ENCODE measurements at regions not wholly inside any gene's neighbourhood (a gene's known extent, or its start where the extent isn't known, plus 50 kb on each side); places are given as distances from the start of the nearest gene placed in this dataset.

DNA sequence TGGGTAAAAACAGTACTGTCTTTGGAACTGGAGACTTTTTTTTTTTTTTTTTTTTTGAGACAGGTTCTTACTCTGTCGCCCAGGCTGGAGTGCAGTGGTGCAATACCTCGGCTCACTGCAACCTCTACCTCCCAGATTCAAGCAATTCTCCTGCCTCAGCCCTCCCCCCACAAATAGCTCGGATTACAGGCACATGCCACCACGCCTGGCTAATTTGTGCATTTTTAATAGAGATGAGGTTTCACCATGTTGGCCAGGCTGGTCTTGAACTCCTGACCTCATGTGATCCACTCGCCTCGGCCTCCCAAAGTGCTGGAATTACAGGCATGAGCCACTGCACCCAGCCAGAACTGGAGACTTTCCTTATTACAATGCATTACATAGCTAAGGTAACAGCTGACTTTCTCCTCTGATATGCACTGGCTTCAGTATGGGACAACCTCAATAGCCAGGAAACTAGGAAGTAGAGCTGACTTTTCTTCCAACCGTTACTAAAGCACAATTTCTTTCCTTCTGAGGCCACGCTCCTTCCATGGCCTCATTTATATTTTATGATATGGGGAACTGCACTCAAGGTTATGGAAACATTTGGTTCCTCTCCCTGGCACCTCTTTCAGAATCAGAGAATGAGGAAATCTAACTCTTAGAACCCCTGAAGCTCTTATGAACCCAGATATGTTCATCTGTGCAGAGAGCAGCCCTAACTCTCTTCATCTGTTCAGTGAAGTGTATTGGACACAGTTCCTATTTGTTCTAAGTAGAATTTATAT, 53.5 kb upstream of the FAM9B start:
- DNase-seq, result no peak

DNA sequence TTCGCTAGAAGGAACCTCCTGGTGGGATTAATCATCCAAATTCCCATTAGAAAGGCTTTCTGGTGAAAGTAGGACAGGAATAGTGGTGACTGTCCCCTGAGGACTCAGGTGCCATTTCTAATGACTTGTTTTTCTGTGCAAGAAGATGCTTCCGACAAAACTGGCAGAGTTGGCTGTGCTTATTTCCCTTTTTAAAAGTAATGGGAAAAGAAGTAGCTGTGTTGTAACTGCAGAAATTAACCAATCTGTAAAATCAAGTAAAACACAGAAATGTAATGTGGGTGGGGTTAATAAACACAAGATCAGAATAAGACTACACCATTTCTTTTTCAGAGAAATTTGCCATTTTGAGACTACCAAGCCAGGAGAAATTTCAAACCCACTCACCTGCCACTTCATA, 55.0 kb upstream of the FAM9B start:
- DNase-seq, result no peak

DNA sequence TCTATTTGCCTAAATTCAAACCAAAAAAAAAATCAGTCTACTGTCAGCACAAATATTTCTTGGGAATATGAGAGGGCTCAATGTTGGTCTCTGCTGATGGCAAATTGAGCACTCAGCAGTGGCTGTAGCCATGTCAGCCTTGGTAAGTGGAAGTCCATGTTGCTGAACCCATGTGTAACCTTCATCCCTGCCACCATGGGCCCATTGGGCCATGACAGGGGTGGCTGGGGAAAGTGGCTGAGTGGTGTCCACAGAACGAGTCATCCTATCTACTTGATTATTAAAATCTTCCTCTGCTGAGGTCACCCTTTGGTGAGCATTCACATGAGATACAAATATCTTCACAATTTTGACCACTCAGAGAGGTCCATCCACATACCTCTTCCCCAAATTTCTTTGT, 56.8 kb upstream of the FAM9B start:
- no peak for DNase-seq

DNA sequence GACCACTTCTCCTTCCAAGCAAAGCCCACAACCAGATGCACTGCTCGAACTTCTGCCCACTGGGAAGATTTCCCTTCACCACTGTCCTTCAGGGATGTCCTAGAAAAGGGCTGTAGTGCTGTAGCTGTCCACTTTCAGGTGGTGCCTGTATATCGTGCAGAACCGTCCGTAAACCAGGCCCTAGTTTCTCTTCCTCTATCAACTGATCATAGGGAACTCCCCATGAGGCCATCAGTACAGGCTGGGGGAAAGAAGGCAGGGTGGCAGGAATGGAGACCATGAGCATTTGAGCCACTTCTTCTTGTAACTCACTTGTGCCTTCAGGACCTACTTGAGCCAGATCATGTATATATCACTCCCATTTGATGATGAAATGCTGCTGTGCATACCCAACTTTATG, 57.3 kb upstream of the FAM9B start:
- DNase-seq, result no peak

DNA sequence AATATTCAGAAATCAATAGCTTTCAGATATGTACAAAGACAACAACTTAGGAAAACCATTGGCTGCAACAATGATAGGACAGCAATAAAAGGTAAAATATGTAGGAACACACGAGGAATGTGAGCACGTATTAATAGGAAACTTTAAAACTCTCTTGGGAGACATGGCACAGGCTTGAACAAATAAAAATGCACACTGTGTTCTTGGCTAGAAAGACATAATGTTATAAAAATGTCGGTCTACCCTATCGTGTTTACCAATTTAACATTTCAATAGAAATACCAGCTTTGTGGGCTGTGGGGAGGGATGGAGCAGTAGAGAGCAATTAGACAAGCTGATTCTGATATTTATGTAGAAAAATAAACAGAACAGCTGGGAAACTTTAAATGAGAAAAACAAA, 69.0 kb upstream of the FAM9B start:
- DNase-seq, result no peak

DNA sequence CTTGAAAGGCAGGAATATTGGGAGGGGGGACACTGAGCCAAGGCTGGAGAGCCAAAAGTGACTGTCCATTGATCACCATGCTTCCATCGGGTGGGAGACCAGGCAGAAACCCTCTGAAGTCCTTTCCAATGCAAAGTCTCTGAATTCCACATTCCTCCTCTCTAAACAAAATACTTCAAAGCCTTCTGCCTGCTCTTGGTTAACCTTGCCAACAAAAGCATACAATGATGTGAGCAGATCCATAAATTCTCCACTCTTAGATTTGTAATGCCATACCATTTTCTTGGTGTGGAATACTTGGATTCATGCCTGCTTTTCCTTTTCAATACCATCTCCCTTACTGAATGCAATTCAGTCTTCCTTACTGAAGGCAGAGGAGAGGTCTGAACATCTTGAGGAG, 74.1 kb upstream of the FAM9B start:
- no peak for DNase-seq

DNA sequence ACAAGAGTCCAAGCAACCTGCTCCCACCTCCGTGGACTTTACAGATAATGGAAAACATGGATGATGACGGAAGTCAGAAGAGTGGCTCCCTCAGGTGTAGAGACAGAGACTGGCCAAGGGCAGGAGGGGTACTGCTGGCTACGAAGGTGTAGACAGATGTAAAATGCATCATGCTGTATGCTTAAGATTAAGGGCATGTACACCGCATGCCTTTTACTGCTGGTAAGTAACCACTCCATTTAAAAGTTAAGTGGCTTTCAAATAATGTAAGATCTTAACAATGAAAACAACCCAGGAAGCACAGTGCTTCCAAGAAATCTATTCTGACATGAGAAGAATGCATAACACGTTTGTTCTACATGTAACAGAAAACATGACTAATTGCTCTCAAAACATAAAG, 76.9 kb upstream of the FAM9B start:
- DNase-seq, result no peak

DNA sequence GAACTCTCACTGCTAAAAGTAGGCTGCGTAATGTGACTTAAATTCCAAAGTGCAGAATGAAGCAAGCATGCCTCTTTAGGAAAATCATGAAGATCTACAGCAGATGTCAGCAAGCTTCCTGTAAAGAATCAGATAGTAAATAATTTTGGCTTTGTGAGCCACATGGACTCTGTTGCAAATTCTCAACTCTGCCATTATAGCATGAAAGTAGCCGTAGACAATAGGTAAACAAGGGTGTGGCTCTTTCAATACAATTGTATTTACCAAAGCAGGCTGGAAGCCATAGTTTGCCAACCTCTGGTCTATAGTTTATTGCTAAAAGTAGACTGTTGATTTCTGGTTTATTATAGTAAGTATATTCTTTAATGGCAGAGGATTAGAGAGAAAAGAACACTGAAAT, 80.3 kb upstream of the FAM9B start:
- no peak for DNase-seq

DNA sequence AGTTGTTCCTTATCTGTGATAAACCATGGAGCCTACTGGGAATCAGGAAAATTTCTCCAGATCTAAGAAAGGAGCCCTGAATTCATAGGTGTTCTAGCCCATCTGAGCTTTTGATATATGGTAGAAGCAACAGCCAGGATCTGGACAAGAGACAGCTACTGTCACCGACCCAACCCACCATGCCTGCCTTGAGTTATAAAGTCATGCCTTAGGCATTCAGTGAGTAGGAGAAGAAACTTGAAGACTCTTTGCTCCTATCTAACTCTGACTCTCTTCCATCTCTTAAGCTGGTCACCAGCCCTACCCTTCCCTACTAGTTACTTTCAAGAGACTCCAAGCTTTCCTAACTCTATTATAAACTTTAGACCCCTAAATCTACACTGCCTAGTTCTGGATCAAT, 83.9 kb upstream of the FAM9B start:
- no peak for DNase-seq

DNA sequence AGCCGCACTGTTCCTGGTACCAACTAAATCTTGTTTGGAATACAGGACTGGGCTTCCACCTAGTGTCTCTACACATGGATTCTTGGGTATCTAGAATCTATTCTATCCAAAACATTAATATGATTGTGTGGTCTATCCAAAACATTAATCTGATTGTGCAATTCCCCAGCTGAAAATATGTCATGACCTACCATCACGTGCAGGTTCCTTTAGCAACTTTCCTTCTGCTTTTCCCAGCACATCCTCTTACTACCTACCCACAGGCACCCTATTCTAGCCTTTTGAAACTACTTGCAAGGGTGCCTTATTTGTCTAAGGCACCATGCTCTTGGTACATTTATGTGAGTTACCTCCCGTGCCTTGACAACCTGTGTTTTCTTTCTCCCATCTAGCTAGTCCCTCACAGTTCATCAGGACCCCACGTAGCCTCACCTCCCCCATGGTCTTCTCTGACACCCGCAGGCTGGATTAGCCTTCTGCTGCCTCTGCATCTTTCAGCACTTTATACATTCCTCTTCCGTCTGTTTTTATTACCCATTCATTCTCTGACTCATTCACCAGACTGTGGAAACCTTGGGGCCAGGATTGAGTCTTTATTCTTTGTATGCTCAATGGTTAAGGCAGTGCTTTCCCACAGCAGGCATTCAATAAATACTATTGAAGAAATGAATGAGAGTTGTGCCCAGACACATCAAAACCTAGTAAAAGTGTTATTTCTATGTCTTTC, 88.8 kb upstream of the FAM9B start:
- DNase-seq, result no peak

DNA sequence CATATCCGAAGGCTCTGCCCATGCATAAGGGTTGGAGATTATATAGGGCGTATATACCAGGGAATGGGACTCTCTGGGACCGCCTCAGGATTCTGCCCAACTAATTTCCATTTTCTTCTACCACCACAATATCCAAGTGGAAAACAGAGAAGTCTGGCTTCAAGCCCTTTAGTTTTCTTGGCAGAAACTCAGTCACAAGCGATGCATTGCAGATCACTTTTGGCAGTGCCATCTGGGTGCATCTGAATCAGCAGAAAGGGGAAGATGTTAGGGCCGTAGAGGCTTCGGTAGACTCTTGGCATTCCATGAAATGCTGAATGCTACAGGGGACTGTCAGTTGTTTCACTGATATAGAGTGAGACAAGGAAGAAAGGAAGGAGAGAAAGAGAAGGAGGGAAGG, 94.1 kb upstream of the FAM9B start:
- DNase-seq, result no peak

DNA sequence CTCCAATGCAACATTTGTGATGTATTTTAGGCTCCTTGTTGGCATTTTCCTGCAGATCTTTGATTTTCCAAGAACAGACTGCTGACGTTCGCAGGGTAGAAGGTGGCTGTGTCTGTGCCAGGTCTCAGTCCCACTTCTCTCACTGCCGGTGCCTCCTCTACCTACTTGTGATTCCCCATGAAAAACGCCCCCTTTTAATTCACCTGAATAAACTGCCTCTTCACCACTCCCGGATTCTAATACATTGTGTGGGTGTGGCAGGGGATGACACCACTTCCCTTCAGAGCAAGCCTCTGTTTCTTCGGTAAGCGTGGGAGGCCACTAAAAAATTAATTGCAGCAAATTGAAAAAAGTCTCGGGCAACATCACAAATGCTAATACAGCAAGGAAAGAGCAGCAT, 96.1 kb upstream of the FAM9B start:
- no peak for DNase-seq

DNA sequence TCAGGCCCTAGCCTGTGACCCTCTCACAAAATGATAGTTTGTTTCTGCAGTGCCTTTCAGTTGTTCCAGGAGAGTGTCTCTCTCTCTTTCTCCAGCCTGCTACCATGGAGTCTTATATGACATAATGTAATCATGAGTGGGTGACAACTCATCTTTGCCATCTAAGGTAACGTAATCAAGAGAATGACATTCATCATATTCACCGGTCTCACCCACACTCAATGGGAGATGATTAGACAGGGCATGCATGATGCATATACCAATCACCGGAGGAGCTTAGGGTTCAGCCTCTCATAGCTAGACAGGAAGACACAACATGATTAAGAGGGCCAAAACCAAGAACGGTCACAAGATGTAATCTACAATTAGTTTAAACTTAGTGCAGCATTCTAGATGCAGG, 97.1 kb upstream of the FAM9B start:
- DNase-seq, result no peak

DNA sequence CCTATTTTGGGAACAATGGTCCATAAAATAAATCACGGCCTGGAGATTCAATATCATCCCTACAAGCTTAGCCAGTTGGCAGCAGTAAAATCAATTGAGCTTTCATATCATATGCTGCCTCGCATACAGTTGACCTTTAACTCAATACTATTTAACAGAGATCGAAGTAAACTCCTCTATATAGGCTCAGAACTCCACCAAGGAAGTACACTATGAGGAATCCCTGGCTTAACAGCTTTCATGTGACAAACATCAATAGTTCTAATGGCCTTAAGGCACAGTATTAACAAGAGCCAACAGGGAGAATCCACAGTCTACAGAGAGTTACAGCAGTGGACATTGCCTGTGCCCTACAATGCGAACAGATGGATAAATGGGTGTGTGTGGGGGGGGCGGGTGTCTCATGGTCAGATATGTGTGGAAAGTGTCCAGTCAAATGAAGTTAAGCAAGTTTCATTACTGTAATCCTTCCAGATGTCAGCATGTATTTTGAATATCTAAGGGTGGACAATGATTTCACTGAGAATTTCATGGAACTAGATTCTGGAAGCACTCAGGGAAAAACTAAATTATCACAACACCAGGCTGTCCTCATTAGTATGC, 98.2 kb upstream of the FAM9B start:
- no peak for DNase-seq

DNA sequence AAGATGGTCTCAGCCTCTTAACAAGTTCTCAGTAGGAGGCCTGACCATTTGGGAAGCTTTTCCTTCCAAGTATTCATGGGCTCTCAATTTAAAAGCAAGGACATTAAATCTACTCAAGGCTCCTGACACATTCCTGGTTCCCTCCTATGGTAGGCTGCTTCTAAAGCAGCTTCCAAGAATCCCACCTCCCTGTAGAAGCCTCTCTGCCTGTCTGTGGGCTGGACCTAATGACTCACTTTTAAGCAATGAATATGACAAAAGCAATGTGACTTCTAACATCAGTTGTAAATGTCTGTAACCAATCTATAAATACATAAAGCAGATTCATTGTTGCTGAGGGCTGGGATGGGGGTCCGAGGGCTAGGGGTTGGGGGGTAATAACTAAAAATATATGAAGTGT, 99.5 kb upstream of the FAM9B start:
- DNase-seq, result no peak

DNA sequence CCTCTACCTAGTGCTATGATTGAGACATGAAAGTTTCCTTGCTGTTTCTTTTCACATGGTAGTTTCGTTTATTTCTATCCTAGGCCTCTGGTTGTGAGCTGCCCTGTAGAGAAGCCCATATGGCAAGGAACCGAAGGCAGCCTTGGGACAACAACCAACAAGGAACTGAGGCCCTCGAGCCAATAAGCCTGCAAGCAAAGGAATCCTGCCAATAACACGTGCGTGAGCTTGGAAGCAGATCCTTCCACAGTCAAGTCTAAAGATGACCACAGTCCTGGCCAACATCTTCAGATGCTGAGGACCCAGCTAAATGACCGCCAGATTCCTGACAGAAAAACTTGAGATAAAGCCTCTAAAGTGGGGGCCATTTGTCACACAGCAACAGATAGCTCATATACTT, 100.4 kb upstream of the FAM9B start:
- DNase-seq, result no peak

DNA sequence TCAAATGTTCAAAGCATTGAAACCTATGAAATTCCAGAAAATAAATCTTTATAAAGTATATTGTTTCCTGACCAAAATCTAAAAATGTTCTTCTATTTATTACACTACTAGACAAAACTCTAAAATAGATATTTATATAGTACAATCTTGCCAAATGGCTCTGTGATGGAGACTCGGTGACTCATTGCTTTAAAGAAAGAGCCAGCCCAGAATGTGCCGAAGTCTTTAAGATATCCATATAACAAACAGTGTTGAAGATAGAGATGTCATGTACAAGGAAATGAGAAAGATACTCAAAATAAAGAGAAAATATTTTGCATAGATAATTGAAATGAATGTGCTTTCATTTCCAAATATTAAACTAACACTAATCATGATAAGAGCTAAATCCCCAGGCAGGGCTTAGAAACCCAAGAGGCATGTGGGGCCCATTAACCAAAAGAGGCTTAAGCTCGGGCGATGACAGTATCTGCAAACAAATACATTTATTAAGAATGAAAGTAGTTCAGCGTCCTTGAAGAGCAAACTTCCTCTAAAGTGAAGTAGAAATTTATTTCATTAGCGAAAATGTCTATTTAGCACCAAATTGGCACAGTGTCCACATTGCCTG, 102.1 kb upstream of the FAM9B start:
- DNase-seq, result no peak

DNA sequence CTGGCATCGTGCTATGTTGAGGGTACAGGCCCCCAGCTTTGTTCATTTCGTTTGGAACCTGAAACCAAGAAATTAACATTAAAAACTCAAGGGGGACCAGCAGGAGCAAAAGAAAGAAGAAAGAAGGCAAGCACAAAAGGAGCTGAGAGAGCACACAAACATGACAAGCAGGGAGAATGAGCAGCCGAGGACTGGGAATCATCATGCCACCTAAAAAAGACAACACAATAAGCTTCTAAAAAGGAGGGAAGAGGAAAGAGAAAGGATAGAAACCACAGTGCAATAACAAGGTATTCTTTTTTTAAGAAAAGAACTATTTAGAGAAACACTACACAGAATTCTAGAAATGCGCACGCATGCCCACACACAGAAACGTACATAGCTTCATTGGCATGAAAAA, 103.2 kb upstream of the FAM9B start:
- DNase-seq, result no peak

DNA sequence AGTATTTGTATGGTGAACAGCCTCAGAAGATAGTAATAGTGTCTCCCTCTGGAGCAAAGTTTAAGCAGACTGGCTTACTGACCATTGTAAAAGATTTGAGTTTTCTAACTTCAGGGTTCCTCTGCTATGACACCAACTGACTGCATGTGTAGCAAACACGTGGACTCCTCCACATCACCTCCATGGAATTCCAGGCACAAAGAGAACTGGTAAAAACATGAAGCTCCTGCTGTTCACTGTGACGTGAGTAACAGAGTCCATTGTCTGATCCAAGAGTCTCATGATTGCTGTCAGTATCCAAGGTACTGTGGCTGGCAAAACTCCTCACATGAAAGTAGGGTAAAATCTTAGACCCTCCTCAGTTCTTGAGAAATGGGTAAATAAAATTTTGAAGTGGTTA, 107.6 kb upstream of the FAM9B start:
- no peak for DNase-seq

DNA sequence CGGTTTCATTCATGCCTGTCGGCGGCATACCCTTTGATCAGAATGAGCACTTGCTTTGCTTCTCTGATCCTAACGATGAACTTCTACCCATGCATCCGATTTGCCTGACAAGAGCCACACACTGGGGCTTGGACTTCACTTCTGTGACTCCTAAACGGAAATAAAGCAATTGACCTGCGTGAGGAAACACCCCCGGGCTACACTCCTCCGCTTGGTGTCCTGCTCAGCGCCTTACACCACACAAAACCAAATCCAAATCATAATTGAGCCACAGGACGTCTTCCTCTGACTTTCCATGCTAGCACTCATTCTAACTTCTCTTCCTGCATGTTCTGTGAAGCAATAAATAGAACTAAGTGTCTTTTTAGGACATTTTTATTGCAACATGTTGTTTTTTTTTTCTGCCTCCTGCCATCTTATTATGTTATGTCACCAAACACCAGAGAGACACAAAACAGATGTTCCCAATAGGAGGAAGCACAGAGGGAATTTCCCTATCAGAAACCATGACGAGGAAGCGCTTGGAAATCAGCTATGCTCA, 110.8 kb upstream of the FAM9B start:
- no peak for DNase-seq

DNA sequence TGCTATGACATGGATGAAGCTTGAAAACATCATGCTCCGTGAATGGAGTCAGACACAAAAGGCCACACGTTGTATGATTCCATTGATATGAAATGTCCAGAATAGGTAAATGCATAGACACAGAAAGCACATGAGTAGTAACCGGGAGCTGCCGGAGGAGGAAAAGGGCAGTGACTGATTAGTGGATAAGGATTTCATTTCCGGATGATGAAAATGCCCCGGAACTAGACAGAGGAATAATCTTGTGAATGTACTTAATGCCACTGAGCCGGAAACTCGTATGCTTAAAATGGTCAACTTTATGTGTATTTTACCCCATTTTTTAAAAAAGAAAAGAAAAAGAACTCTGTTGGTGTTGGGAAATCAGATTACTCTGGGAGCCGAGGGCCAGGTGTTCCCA, 112.7 kb upstream of the FAM9B start:
- DNase-seq, result no peak

DNA sequence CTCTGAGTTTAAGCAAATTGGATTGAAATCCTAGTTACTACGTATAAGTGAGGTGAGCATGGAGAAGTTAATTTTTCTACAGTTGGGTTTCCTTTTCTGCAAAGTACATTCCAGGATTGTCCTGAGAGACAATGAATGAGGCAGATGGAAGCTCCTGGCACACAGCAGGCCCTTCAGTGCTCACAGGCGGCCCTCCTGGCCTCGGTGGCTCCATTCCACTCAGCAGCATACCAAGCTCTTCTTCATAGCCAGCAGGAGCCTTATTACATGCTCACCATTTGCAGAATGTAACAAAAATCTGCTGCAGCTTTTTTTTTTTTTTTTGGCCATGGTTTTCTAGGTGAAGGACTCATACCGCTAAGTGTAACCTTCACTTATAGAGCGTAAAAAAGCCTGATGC, 113.2 kb upstream of the FAM9B start:
- DNase-seq, result no peak

DNA sequence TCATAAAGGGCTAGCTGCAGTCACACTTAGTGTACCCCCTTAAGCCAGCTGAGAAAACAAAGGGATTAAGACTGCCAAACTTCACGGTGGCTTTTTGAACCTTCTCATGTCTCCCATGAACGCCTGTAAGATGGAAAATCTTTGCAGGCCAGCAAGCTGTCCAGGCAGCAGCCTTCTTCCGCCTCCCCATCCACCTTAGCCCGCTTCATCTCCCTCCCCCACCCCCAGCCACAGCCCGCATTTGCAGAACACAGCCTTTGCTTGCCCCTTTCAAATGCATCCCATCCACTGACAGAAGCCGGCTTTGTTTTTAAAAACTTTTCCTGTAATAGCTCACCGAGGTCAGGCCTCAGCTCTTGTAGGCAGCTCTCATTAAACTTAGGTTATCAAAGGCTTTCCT, 113.8 kb upstream of the FAM9B start:
- DNase-seq, result no peak
